Osteoblast (primary cell): ENCODE measurements at regions not wholly inside any gene's neighbourhood (a gene's known extent, or its start where the extent isn't known, plus 50 kb on each side); places are given as distances from the start of the nearest gene placed in this dataset.

Experiments used
- DNase-seq: peaks from one replicate; pipeline ENCODE4 v3.0.0; 2011; ENCODE audit warnings: low spot score, mixed read lengths; ENCODE audit not compliant: insufficient read length; ENCODE audit errors: missing footprints
- H2AFZ ChIP-seq: 2 replicates; pipeline ENCODE4 v1.6.0; 2011; ENCODE audit warnings: mild to moderate bottlenecking, low read length
- H3K27ac ChIP-seq: 2 replicates; pipeline ENCODE4 v1.5.1; 2011; ENCODE audit warnings: mild to moderate bottlenecking, low read depth, low read length, moderate library complexity
- H3K27me3 ChIP-seq: 2 replicates; pipeline ENCODE4 v1.6.0; 2012; ENCODE audit warnings: mild to moderate bottlenecking, control low read depth, inconsistent platforms, low read length, moderate library complexity; ENCODE audit not compliant: insufficient read depth
- H3K36me3 ChIP-seq: 2 replicates; pipeline ENCODE4 v1.5.1; 2011; ENCODE audit warnings: mild to moderate bottlenecking, low read length, control low read depth, moderate library complexity; ENCODE audit not compliant: insufficient read depth
- H3K4me1 ChIP-seq: 2 replicates; pipeline ENCODE4 v1.5.1; 2011; ENCODE audit warnings: mild to moderate bottlenecking, low read length, control low read depth, moderate library complexity; ENCODE audit not compliant: insufficient read depth
- H3K4me2 ChIP-seq: 2 replicates; pipeline ENCODE4 v1.6.0; 2011; ENCODE audit warnings: mild to moderate bottlenecking, low read length; ENCODE audit not compliant: insufficient read depth
- H3K4me3 ChIP-seq: fragments of 200-600 bp; sonication (generic); 3 replicates; pipeline ENCODE4 v1.5.1; 2012; ENCODE audit warnings: mild to moderate bottlenecking, low read length, inconsistent platforms; ENCODE audit not compliant: insufficient read depth
- H3K79me2 ChIP-seq: 2 replicates; pipeline ENCODE4 v1.6.0; 2012; ENCODE audit warnings: mild to moderate bottlenecking, low read length, control low read depth, inconsistent platforms; ENCODE audit not compliant: insufficient read depth
- H3K9me3 ChIP-seq: 2 replicates; pipeline ENCODE4 v1.5.1; 2011; ENCODE audit warnings: low read depth, low read length, control low read depth
- H4K20me1 ChIP-seq: 2 replicates; pipeline ENCODE4 v1.6.0; 2012; ENCODE audit warnings: mild to moderate bottlenecking, low read length, control low read depth; ENCODE audit not compliant: insufficient read depth
- TF ChIP-seq, protein P1 (sequence below): IDR thresholded peaks from 2 replicates; pipeline ENCODE4 v1.5.1; 2011; ENCODE audit warnings: mild to moderate bottlenecking, low read depth, low read length, moderate library complexity; ENCODE audit errors: extremely low read depth

DNA sequence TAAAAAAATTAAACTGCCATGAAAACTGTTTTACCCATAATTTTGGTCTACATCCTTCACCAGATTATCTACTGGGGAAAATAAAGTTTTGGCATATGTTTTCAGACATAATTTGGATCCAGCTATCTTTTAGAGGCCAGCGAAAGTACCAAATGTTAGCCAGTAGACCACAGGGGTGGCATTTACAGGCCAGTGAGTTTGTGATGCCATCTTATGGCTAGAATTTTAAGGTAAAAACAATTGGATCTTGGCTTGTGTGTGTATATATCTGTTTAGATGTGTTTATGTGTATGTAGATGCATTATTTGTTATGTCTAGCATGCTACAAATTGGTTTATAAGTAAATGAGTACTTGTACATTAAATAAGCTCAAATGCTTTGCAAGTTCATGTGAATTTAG, 322.6 kb downstream of the ASXL3 start:
- no peak for DNase-seq

GRCh38 chr18:33898427-33898826, 320.4 kb downstream of the ASXL3 start:
- H2AFZ ChIP-seq: no peak overlapping the region
- H3K4me1 ChIP-seq: no peaks in the 10 kb centered on the region
- H3K4me2 ChIP-seq: no peak overlapping the region
- H3K9me3 ChIP-seq: peaks cover 4% of the 10 kb centered on the region
- H3K4me3 ChIP-seq: no peak overlapping the region
- H3K27me3 ChIP-seq: no peaks in the 10 kb centered on the region
- TF ChIP-seq, protein P1, sequence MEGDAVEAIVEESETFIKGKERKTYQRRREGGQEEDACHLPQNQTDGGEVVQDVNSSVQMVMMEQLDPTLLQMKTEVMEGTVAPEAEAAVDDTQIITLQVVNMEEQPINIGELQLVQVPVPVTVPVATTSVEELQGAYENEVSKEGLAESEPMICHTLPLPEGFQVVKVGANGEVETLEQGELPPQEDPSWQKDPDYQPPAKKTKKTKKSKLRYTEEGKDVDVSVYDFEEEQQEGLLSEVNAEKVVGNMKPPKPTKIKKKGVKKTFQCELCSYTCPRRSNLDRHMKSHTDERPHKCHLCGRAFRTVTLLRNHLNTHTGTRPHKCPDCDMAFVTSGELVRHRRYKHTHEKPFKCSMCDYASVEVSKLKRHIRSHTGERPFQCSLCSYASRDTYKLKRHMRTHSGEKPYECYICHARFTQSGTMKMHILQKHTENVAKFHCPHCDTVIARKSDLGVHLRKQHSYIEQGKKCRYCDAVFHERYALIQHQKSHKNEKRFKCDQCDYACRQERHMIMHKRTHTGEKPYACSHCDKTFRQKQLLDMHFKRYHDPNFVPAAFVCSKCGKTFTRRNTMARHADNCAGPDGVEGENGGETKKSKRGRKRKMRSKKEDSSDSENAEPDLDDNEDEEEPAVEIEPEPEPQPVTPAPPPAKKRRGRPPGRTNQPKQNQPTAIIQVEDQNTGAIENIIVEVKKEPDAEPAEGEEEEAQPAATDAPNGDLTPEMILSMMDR: no peak
- no peaks in the 10 kb centered on the region for H3K36me3 ChIP-seq
- no peaks in the 10 kb centered on the region for H3K79me2 ChIP-seq
- DNase-seq: no peak
- no peaks in the 10 kb centered on the region for H4K20me1 ChIP-seq
- no peak overlapping the region for H3K27ac ChIP-seq

More for the DNA sequence above, 322.6 kb downstream of the ASXL3 start:
- no peaks in the 10 kb centered on the region for H3K36me3 ChIP-seq
- H3K4me3 ChIP-seq: no peak overlapping the region
- no peaks in the 10 kb centered on the region for H4K20me1 ChIP-seq
- H3K4me2 ChIP-seq: no peak overlapping the region
- no peaks in the 10 kb centered on the region for H3K4me1 ChIP-seq
- H3K79me2 ChIP-seq: no peaks in the 10 kb centered on the region
- H3K27ac ChIP-seq: no peak overlapping the region
- H3K27me3 ChIP-seq: no peaks in the 10 kb centered on the region
- H3K9me3 ChIP-seq: peaks cover 4% of the 10 kb centered on the region
- TF ChIP-seq, protein P1: no peak
- no peak overlapping the region for H2AFZ ChIP-seq

DNA sequence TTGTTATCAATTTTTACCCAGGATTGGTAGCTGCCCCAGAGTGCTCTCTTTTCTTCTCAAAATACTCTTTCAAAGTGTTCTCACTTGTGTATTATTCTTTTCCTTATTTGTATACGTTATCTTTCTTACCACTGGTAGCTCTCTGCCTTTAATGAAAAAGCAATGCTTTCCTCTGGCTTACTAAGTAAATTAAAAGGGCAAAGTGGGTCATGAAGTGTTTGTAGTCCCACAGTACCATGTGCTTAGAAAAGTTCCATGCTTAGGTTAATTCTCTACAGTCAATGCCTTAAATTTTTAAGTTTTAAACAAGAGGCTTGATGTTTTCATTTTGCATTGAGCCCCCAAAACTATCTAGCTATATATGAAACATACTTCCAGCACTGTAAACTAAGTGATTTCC, 300.2 kb downstream of the ASXL3 start:
- H3K36me3 ChIP-seq: no peaks in the 10 kb centered on the region
- no peak overlapping the region for H3K27ac ChIP-seq
- no peak overlapping the region for H2AFZ ChIP-seq
- no peaks in the 10 kb centered on the region for H3K9me3 ChIP-seq
- H3K4me2 ChIP-seq: no peak overlapping the region
- TF ChIP-seq, protein P1: no peak
- H3K4me3 ChIP-seq: no peak overlapping the region
- H3K4me1 ChIP-seq: no peaks in the 10 kb centered on the region
- no peak for DNase-seq
- H3K27me3 ChIP-seq: no peaks in the 10 kb centered on the region
- H4K20me1 ChIP-seq: no peaks in the 10 kb centered on the region
- no peaks in the 10 kb centered on the region for H3K79me2 ChIP-seq

DNA sequence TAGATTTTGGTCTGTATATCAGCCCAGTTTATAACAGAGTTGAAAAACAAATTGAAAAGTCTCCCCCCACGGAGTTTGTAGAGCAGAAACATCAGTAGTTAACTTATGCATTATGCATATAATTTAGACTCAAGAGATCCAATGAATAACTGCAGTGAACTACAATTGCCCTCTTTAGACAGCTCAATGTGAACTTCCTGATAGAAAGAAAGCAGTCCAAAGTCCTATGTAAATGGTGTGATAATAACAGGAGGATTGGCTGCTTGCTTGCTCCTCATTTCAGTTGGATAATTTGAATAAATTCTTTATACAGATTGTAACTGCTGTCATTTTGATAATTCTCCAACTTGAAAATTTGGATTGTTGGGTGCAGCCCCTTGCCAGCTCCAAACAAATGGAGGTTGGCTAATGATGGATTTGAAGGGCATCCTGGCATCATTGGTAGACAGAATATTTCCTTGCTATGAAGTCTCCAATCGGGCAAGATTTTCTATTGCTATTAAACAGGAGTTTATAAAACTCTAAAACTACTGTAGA, 297.1 kb downstream of the ASXL3 start:
- H3K4me2 ChIP-seq: no peak overlapping the region
- no peaks in the 10 kb centered on the region for H3K27me3 ChIP-seq
- no peaks in the 10 kb centered on the region for H3K4me1 ChIP-seq
- H3K4me3 ChIP-seq: no peak overlapping the region
- H4K20me1 ChIP-seq: no peaks in the 10 kb centered on the region
- peak; percentile 26 for DNase-seq
- no peaks in the 10 kb centered on the region for H3K79me2 ChIP-seq
- no peak overlapping the region for H2AFZ ChIP-seq
- H3K36me3 ChIP-seq: no peaks in the 10 kb centered on the region
- TF ChIP-seq, protein P1: no peak
- no peaks in the 10 kb centered on the region for H3K9me3 ChIP-seq
- no peak overlapping the region for H3K27ac ChIP-seq
